ENCODE measurements at regions not wholly inside any gene's neighbourhood (a gene's known extent, or its start where the extent isn't known, plus 50 kb on each side); places are given as distances from the start of the nearest gene placed in this dataset.
"Not testable (repeated sequence)": the region's sequence is repeated elsewhere in the genome, so short reads cannot be mapped to it uniquely, and the experiment has no call there.

GRCh38 chr3:124336067-124336656 lies 344.2 kb upstream of the ROPN1 start:
- H3K27me3 ChIP-seq (replicated peaks; ENCODE audit: control insufficient read depth, insufficient read depth, low read length, poor library complexity, severe bottlenecking), result no peaks in the 10 kb centered on the region
- H3K27ac ChIP-seq (ENCODE audit: insufficient read depth, low read length, poor library complexity, severe bottlenecking), result no peak overlapping the region
- H3K4me1 ChIP-seq (ENCODE audit: control insufficient read depth, insufficient read depth, low read length, poor library complexity, severe bottlenecking), result no peaks in the 10 kb centered on the region
- no peaks in the 10 kb centered on the region for H3K36me3 ChIP-seq (ENCODE audit: control insufficient read depth, insufficient read depth, low read length)
- no peak for DNase-seq
- no peaks in the 10 kb centered on the region for H3K9me3 ChIP-seq (ENCODE audit: control insufficient read depth, low read length)
- H3K4me3 ChIP-seq (ENCODE audit: insufficient read depth, low read depth, low read length, poor library complexity, severe bottlenecking), result no peak overlapping the region

GRCh38 chr3:124345845-124346244 lies 353.9 kb upstream of the ROPN1 start:
- Histone ChIP-seq H3K36me3 (ENCODE audit: control insufficient read depth, insufficient read depth, low read length) (no peaks in the 10 kb centered on the region), H3K27ac (ENCODE audit: insufficient read depth, low read length, poor library complexity, severe bottlenecking) (no peak overlapping the region), H3K4me1 (ENCODE audit: control insufficient read depth, insufficient read depth, low read length, poor library complexity, severe bottlenecking) (no peaks in the 10 kb centered on the region), H3K4me3 (ENCODE audit: insufficient read depth, low read depth, low read length, poor library complexity, severe bottlenecking) (no peak overlapping the region), H3K9me3 (ENCODE audit: control insufficient read depth, low read length) (no peaks in the 10 kb centered on the region), H3K27me3 (replicated peaks; ENCODE audit: control insufficient read depth, insufficient read depth, low read length, poor library complexity, severe bottlenecking) (no peaks in the 10 kb centered on the region)
- no peak for DNase-seq

GRCh38 chr3:124346487-124346886 lies 354.6 kb upstream of the ROPN1 start:
- no peaks in the 10 kb centered on the region for H3K9me3 ChIP-seq (ENCODE audit: control insufficient read depth, low read length)
- no peaks in the 10 kb centered on the region for H3K36me3 ChIP-seq (ENCODE audit: control insufficient read depth, insufficient read depth, low read length)
- H3K27ac ChIP-seq (ENCODE audit: insufficient read depth, low read length, poor library complexity, severe bottlenecking), result no peak overlapping the region
- no peaks in the 10 kb centered on the region for H3K4me1 ChIP-seq (ENCODE audit: control insufficient read depth, insufficient read depth, low read length, poor library complexity, severe bottlenecking)
- DNase-seq, result no peak
- H3K4me3 ChIP-seq (ENCODE audit: insufficient read depth, low read depth, low read length, poor library complexity, severe bottlenecking), result no peak overlapping the region
- no peaks in the 10 kb centered on the region for H3K27me3 ChIP-seq (replicated peaks; ENCODE audit: control insufficient read depth, insufficient read depth, low read length, poor library complexity, severe bottlenecking)

GRCh38 chr3:124347418-124347817 lies 355.5 kb upstream of the ROPN1 start:
- H3K27me3 ChIP-seq (replicated peaks; ENCODE audit: control insufficient read depth, insufficient read depth, low read length, poor library complexity, severe bottlenecking), result no peaks in the 10 kb centered on the region
- no peaks in the 10 kb centered on the region for H3K36me3 ChIP-seq (ENCODE audit: control insufficient read depth, insufficient read depth, low read length)
- DNase-seq, result no peak
- no peak overlapping the region for H3K27ac ChIP-seq (ENCODE audit: insufficient read depth, low read length, poor library complexity, severe bottlenecking)
- no peaks in the 10 kb centered on the region for H3K4me1 ChIP-seq (ENCODE audit: control insufficient read depth, insufficient read depth, low read length, poor library complexity, severe bottlenecking)
- no peaks in the 10 kb centered on the region for H3K9me3 ChIP-seq (ENCODE audit: control insufficient read depth, low read length)
- no peak overlapping the region for H3K4me3 ChIP-seq (ENCODE audit: insufficient read depth, low read depth, low read length, poor library complexity, severe bottlenecking)

- DNase-seq; H3K27ac ChIP-seq (ENCODE audit: insufficient read depth, low read length, poor library complexity, severe bottlenecking); H3K36me3 ChIP-seq (ENCODE audit: control insufficient read depth, insufficient read depth, low read length); H3K4me3 ChIP-seq (ENCODE audit: insufficient read depth, low read depth, low read length, poor library complexity, severe bottlenecking); H3K4me1 ChIP-seq (ENCODE audit: control insufficient read depth, insufficient read depth, low read length, poor library complexity, severe bottlenecking); H3K27me3 ChIP-seq (replicated peaks; ENCODE audit: control insufficient read depth, insufficient read depth, low read length, poor library complexity, severe bottlenecking); H3K9me3 ChIP-seq (ENCODE audit: control insufficient read depth, low read length): not testable (repeated sequence)
Observed at GRCh38 chr3:124348555-124348954, 356.6 kb upstream of the ROPN1 start.

- Histone ChIP-seq H3K27ac (ENCODE audit: insufficient read depth, low read length, poor library complexity, severe bottlenecking) (no peak overlapping the region), H3K4me3 (ENCODE audit: insufficient read depth, low read depth, low read length, poor library complexity, severe bottlenecking) (no peak overlapping the region), H3K9me3 (ENCODE audit: control insufficient read depth, low read length) (no peaks in the 10 kb centered on the region), H3K27me3 (replicated peaks; ENCODE audit: control insufficient read depth, insufficient read depth, low read length, poor library complexity, severe bottlenecking) (no peaks in the 10 kb centered on the region), H3K4me1 (ENCODE audit: control insufficient read depth, insufficient read depth, low read length, poor library complexity, severe bottlenecking) (no peaks in the 10 kb centered on the region), H3K36me3 (ENCODE audit: control insufficient read depth, insufficient read depth, low read length) (no peaks in the 10 kb centered on the region)
- DNase-seq, result no peak
Observed at GRCh38 chr3:124351430-124352148, 359.7 kb upstream of the ROPN1 start.

- no peaks in the 10 kb centered on the region for H3K9me3 ChIP-seq (ENCODE audit: control insufficient read depth, low read length)
- no peak overlapping the region for H3K27ac ChIP-seq (ENCODE audit: insufficient read depth, low read length, poor library complexity, severe bottlenecking)
- H3K4me1 ChIP-seq (ENCODE audit: control insufficient read depth, insufficient read depth, low read length, poor library complexity, severe bottlenecking), result no peaks in the 10 kb centered on the region
- no peaks in the 10 kb centered on the region for H3K27me3 ChIP-seq (replicated peaks; ENCODE audit: control insufficient read depth, insufficient read depth, low read length, poor library complexity, severe bottlenecking)
- no peaks in the 10 kb centered on the region for H3K36me3 ChIP-seq (ENCODE audit: control insufficient read depth, insufficient read depth, low read length)
- no peak overlapping the region for H3K4me3 ChIP-seq (ENCODE audit: insufficient read depth, low read depth, low read length, poor library complexity, severe bottlenecking)
- no peak for DNase-seq
Observed at GRCh38 chr3:124352149-124352539, 360.2 kb upstream of the ROPN1 start.

GRCh38 chr3:124353691-124354090 lies 361.8 kb upstream of the ROPN1 start:
- H3K9me3 ChIP-seq (ENCODE audit: control insufficient read depth, low read length), result no peaks in the 10 kb centered on the region
- H3K4me3 ChIP-seq (ENCODE audit: insufficient read depth, low read depth, low read length, poor library complexity, severe bottlenecking), result no peak overlapping the region
- no peaks in the 10 kb centered on the region for H3K36me3 ChIP-seq (ENCODE audit: control insufficient read depth, insufficient read depth, low read length)
- no peak overlapping the region for H3K27ac ChIP-seq (ENCODE audit: insufficient read depth, low read length, poor library complexity, severe bottlenecking)
- no peaks in the 10 kb centered on the region for H3K27me3 ChIP-seq (replicated peaks; ENCODE audit: control insufficient read depth, insufficient read depth, low read length, poor library complexity, severe bottlenecking)
- no peaks in the 10 kb centered on the region for H3K4me1 ChIP-seq (ENCODE audit: control insufficient read depth, insufficient read depth, low read length, poor library complexity, severe bottlenecking)
- no peak for DNase-seq

- no peaks in the 10 kb centered on the region for H3K9me3 ChIP-seq (ENCODE audit: control insufficient read depth, low read length)
- H3K4me1 ChIP-seq (ENCODE audit: control insufficient read depth, insufficient read depth, low read length, poor library complexity, severe bottlenecking), result no peaks in the 10 kb centered on the region
- DNase-seq, result no peak
- H3K4me3 ChIP-seq (ENCODE audit: insufficient read depth, low read depth, low read length, poor library complexity, severe bottlenecking), result no peak overlapping the region
- H3K27me3 ChIP-seq (replicated peaks; ENCODE audit: control insufficient read depth, insufficient read depth, low read length, poor library complexity, severe bottlenecking), result no peaks in the 10 kb centered on the region
- H3K36me3 ChIP-seq (ENCODE audit: control insufficient read depth, insufficient read depth, low read length), result no peaks in the 10 kb centered on the region
- H3K27ac ChIP-seq (ENCODE audit: insufficient read depth, low read length, poor library complexity, severe bottlenecking), result no peak overlapping the region
Observed at GRCh38 chr3:124354150-124354549, 362.2 kb upstream of the ROPN1 start.

GRCh38 chr3:124358156-124358555 lies 366.2 kb upstream of the ROPN1 start:
- Histone ChIP-seq H3K27me3 (replicated peaks; ENCODE audit: control insufficient read depth, insufficient read depth, low read length, poor library complexity, severe bottlenecking) (no peaks in the 10 kb centered on the region), H3K4me3 (ENCODE audit: insufficient read depth, low read depth, low read length, poor library complexity, severe bottlenecking) (no peak overlapping the region), H3K9me3 (ENCODE audit: control insufficient read depth, low read length) (no peaks in the 10 kb centered on the region), H3K36me3 (ENCODE audit: control insufficient read depth, insufficient read depth, low read length) (no peaks in the 10 kb centered on the region), H3K4me1 (ENCODE audit: control insufficient read depth, insufficient read depth, low read length, poor library complexity, severe bottlenecking) (no peaks in the 10 kb centered on the region), H3K27ac (ENCODE audit: insufficient read depth, low read length, poor library complexity, severe bottlenecking) (no peak overlapping the region)
- DNase-seq, result no peak

All from effector memory CD4-positive, alpha-beta T cell (primary cell).